Tibial artery (tissue), 4 donors: ENCODE measurements at regions not wholly inside any gene's neighbourhood (a gene's known extent, or its start where the extent isn't known, plus 50 kb on each side); places are given as distances from the start of the nearest gene placed in this dataset.
"Not testable (repeated sequence)": the region's sequence is repeated elsewhere in the genome, so short reads cannot be mapped to it uniquely, and the experiment has no call there.

Experiments
- DNase-seq, 2 donors: peaks; one replicate each; pipeline ENCODE4 v3.0.0-alpha.2; 2019
- H3K27ac ChIP-seq, 2 donors: fragments of 200-600 bp; sonication (generic) in 1 of 2; 1 replicate in 1 of 2; 2 replicates in 1 of 2; pipeline ENCODE4 v1.5.1; 2018 to 2019; ENCODE audit warnings: mild to moderate bottlenecking in 1 of 2
- H3K27me3 ChIP-seq, 2 donors: fragments of 200-600 bp; sonication (generic) in 1 of 2; one replicate each; pipeline versions ENCODE4 v1.5.1 to v1.6.0; 2016 to 2019
- H3K36me3 ChIP-seq, 3 donors: fragments of 200-600 bp; sonication (generic) in 2 of 3; one replicate each; pipeline ENCODE4 v1.5.1; 2016 to 2019; ENCODE audit warnings: mild to moderate bottlenecking in 2 of 3
- H3K4me1 ChIP-seq, 4 donors: fragments of 200-600 bp; sonication (generic) in 2 of 4; 1 replicate in 3 of 4; 2 replicates in 1 of 4; pipeline ENCODE4 v1.5.1; 2016 to 2019
- H3K4me3 ChIP-seq, 2 donors: fragments of 200-600 bp; sonication (generic) in 1 of 2; 1 replicate in 1 of 2; 2 replicates in 1 of 2; pipeline ENCODE4 v1.5.1; 2018 to 2019; ENCODE audit warnings: mild to moderate bottlenecking in 2 of 2
- H3K9me3 ChIP-seq, 3 donors: fragments of 200-600 bp; sonication (generic) in 1 of 3; one replicate each; pipeline ENCODE4 v1.5.1; 2016 to 2019
- CTCF ChIP-seq, 2 experiments: fragments of 200-600 bp in 1 of 2; fragments of 450-650 bp in 1 of 2; IDR thresholded peaks; one replicate each; pipeline ENCODE4 v1.5.1; 2017 to 2019; ENCODE audit warnings: antibody characterized with exemption in 2 of 2, mild to moderate bottlenecking in 1 of 2, moderate library complexity in 1 of 2
- intact Hi-C: fragments of 100-400 bp; cut with DNase I; formaldehyde crosslinking; loops from one replicate; pipeline ENCODE4 v1.15.0; 2023; ENCODE audit warnings: low total_unique reads

GRCh38 chr13:62371737-62372136, 956.1 kb upstream of the PCDH20 start:
- Histone ChIP-seq H3K36me3 (no peaks in the 10 kb centered on the region), H3K27ac (no peak overlapping the region), H3K9me3 (no peaks in the 10 kb centered on the region), H3K4me3 (no peak overlapping the region), H3K4me1 (no peaks in the 10 kb centered on the region), H3K27me3 (no peaks in the 10 kb centered on the region)
- intact Hi-C loops, result no loop called here
- no peak for TF ChIP-seq CTCF (IDR thresholded peaks at IDR 0.05)
- DNase-seq, result no peak

- DNase-seq, H3K27me3 ChIP-seq, intact Hi-C loops, H3K4me3 ChIP-seq, H3K36me3 ChIP-seq, H3K4me1 ChIP-seq, H3K9me3 ChIP-seq, H3K27ac ChIP-seq: not testable (repeated sequence)
Measured at GRCh38 chr13:62367971-62368370, 952.3 kb upstream of the PCDH20 start.

- H3K27me3 ChIP-seq, result no peaks in the 10 kb centered on the region
- intact Hi-C loops, result no loop called here
- no peak overlapping the region for H3K27ac ChIP-seq
- no peak for TF ChIP-seq CTCF (IDR thresholded peaks at IDR 0.05)
- H3K9me3 ChIP-seq, result peaks cover 0 to 3% (median 0%) of the 10 kb centered on the region in 3 donors
- no peaks in the 10 kb centered on the region for H3K4me1 ChIP-seq
- H3K4me3 ChIP-seq, result no peak overlapping the region
- no peaks in the 10 kb centered on the region for H3K36me3 ChIP-seq
- DNase-seq, result no peak
Measured at GRCh38 chr13:62360609-62361008, 945.0 kb upstream of the PCDH20 start.

- intact Hi-C loops, result no loop called here
- no peak for TF ChIP-seq CTCF (IDR thresholded peaks at IDR 0.05)
- Histone ChIP-seq H3K9me3 (peaks cover 0 to 3% (median 0%) of the 10 kb centered on the region in 3 donors), H3K4me1 (no peaks in the 10 kb centered on the region), H3K36me3 (no peaks in the 10 kb centered on the region), H3K27ac (no peak overlapping the region), H3K27me3 (no peaks in the 10 kb centered on the region), H3K4me3 (no peak overlapping the region)
- DNase-seq, result no peak
Measured at GRCh38 chr13:62358646-62358932, 942.9 kb upstream of the PCDH20 start.

GRCh38 chr13:62357887-62358645, 942.4 kb upstream of the PCDH20 start:
- DNase-seq, result no peak
- Histone ChIP-seq H3K27me3 (no peaks in the 10 kb centered on the region), H3K36me3 (no peaks in the 10 kb centered on the region), H3K27ac (no peak overlapping the region), H3K9me3 (peaks cover 0 to 3% (median 0%) of the 10 kb centered on the region in 3 donors), H3K4me3 (no peak overlapping the region), H3K4me1 (no peaks in the 10 kb centered on the region)
- TF ChIP-seq CTCF (IDR thresholded peaks at IDR 0.05), result no peak
- intact Hi-C loops, result no loop called here

- H3K36me3 ChIP-seq, result no peaks in the 10 kb centered on the region
- H3K27ac ChIP-seq, result no peak overlapping the region
- DNase-seq, result no peak
- H3K4me1 ChIP-seq, result no peaks in the 10 kb centered on the region
- H3K27me3 ChIP-seq, result no peaks in the 10 kb centered on the region
- intact Hi-C loops, result no loop called here
- no peak for TF ChIP-seq CTCF (IDR thresholded peaks at IDR 0.05)
- H3K9me3 ChIP-seq, result peaks cover 0 to 3% (median 0%) of the 10 kb centered on the region in 3 donors
- H3K4me3 ChIP-seq, result no peak overlapping the region
Measured at GRCh38 chr13:62356977-62357376, 941.3 kb upstream of the PCDH20 start.
